Testis (tissue), 2 donors: ENCODE measurements at regions not wholly inside any gene's neighbourhood (a gene's known extent, or its start where the extent isn't known, plus 50 kb on each side); places are given as distances from the start of the nearest gene placed in this dataset.

Source experiments
- CTCF ChIP-seq, 3 experiments: fragments of 450-650 bp in 2 of 3; fragments of 200-600 bp in 1 of 3; sonication (generic) in 1 of 3; IDR thresholded peaks; one replicate each; pipeline ENCODE4 v1.5.1; 2016 to 2019; ENCODE audit warnings: antibody characterized with exemption in 3 of 3, mild to moderate bottlenecking in 2 of 3, moderate library complexity in 1 of 3
- POLR2A ChIP-seq: fragments of 450-650 bp; IDR thresholded peaks from one replicate; pipeline ENCODE4 v1.6.1; 2017; ENCODE audit warnings: antibody characterized with exemption, mild to moderate bottlenecking, moderate library complexity

- TF ChIP-seq POLR2A (no peak), CTCF (IDR thresholded peaks at IDR 0.05) (no peak)
These were observed 106.8 kb upstream of the SPRY2 start for GRCh38 chr13:80447747-80448146.
